B cell (primary cell): ENCODE measurements at regions not wholly inside any gene's neighbourhood (a gene's known extent, or its start where the extent isn't known, plus 50 kb on each side); places are given as distances from the start of the nearest gene placed in this dataset.

Source experiments
- ATAC-seq: fragments of 200-7000 bp; cut with Tn5 transposase; one replicate; pipeline ENCODE4 v1.10.0; 2021; ENCODE audit warnings: low read depth, mild to moderate bottlenecking, moderate number of reproducible peaks, moderate library complexity
- CTCF ChIA-PET: fragments of 350-600 bp; sonication (Branson Sonifier 250); formaldehyde crosslinking; loops from one replicate; lab custom pipeline; 2021; ENCODE audit warnings: antibody characterized with exemption, inconsistent platforms; lab: Charles Lee
- POLR2A ChIA-PET: fragments of 350-600 bp; sonication (Branson Sonifier 250); formaldehyde crosslinking; loops from one replicate; lab custom pipeline; 2021; ENCODE audit warnings: antibody characterized with exemption; lab: Charles Lee
- DNase-seq: peaks from one replicate; pipeline ENCODE4 v3.0.0; 2013
- H2AFZ ChIP-seq: 2 replicates; pipeline ENCODE4 v1.6.1; 2012; ENCODE audit warnings: mild to moderate bottlenecking, low read depth, low read length; ENCODE audit not compliant: insufficient read depth, poor library complexity, severe bottlenecking
- H3K27ac ChIP-seq, 2 donors: 1 replicate in 1 of 2; 2 replicates in 1 of 2; pipeline ENCODE4 v1.5.1; 2012 to 2013; ENCODE audit warnings: low read length in 2 of 2, mild to moderate bottlenecking in 2 of 2, moderate library complexity in 1 of 2
- H3K27me3 ChIP-seq, 4 experiments: fragments of 200-600 bp in 1 of 4; sonication (generic) in 1 of 4; replicated peaks in 1 of 4; 1 replicate in 2 of 4; 2 replicates in 2 of 4; pipeline versions ENCODE4 v1.6.1 to v1.7.0; 2013 to 2016; ENCODE audit warnings: low read length in 3 of 4, mild to moderate bottlenecking in 2 of 4, mixed read lengths in 1 of 4, moderate library complexity in 1 of 4; ENCODE audit not compliant: insufficient read depth in 4 of 4, control insufficient read depth in 3 of 4; ENCODE audit errors: control extremely low read depth in 1 of 4
- H3K36me3 ChIP-seq, 2 experiments: replicated peaks in 1 of 2; 1 replicate in 1 of 2; 2 replicates in 1 of 2; pipeline versions ENCODE4 v1.6.1 to v1.7.1; 2013; ENCODE audit warnings: low read length in 1 of 2; ENCODE audit not compliant: insufficient read depth in 2 of 2, control insufficient read depth in 1 of 2; ENCODE audit errors: control extremely low read depth in 1 of 2, extremely low read depth in 1 of 2
- H3K4me1 ChIP-seq, 2 donors: fragments of 200-600 bp in 1 of 2; sonication (generic) in 1 of 2; 1 replicate in 1 of 2; 2 replicates in 1 of 2; pipeline versions ENCODE4 v1.5.1 to v1.6.1; 2013 to 2017; ENCODE audit warnings: low read length in 2 of 2; ENCODE audit not compliant: control insufficient read depth in 2 of 2, insufficient read depth in 2 of 2
- H3K4me2 ChIP-seq: replicated peaks from 2 replicates; pipeline ENCODE3; 2012; ENCODE audit warnings: mild to moderate bottlenecking, low read depth, low read length; ENCODE audit not compliant: poor library complexity, severe bottlenecking
- H3K4me3 ChIP-seq, 5 experiments: fragments of 200-600 bp in 1 of 5; sonication (generic) in 1 of 5; 1 replicate in 3 of 5; 2 replicates in 2 of 5; pipeline versions ENCODE4 v1.5.1 to v1.7.0; 2011 to 2016; ENCODE audit warnings: low read length in 4 of 5, mild to moderate bottlenecking in 4 of 5, low read depth in 2 of 5, control low read depth in 1 of 5, moderate library complexity in 1 of 5; ENCODE audit not compliant: insufficient read depth in 1 of 5; ENCODE audit errors: control extremely low read depth in 1 of 5, extremely low read depth in 1 of 5
- H3K79me2 ChIP-seq: fragments of 200-600 bp; sonication (generic); one replicate; pipeline ENCODE4 v1.6.0; 2016; ENCODE audit warnings: low read length; ENCODE audit not compliant: control insufficient read depth, insufficient read depth
- H3K9ac ChIP-seq: fragments of 200-600 bp; sonication (generic); 2 replicates; pipeline ENCODE4 v1.6.1; 2017; ENCODE audit warnings: mild to moderate bottlenecking, low read length, moderate library complexity
- H3K9me3 ChIP-seq, 3 donors: one replicate each; pipeline versions ENCODE4 v1.6.1 to v1.7.1; 2013; ENCODE audit warnings: low read length in 2 of 3; ENCODE audit not compliant: control insufficient read depth in 2 of 3, insufficient read depth in 1 of 3; ENCODE audit errors: control extremely low read depth in 1 of 3
- H4K20me1 ChIP-seq: 2 replicates; pipeline ENCODE4 v1.6.0; 2012; ENCODE audit warnings: mild to moderate bottlenecking, low read length; ENCODE audit not compliant: insufficient read depth, control insufficient read depth, poor library complexity, severe bottlenecking
- H3K27ac Mint-ChIP-seq: one replicate; pipeline ENCODE4 v1.8.0; 2021; ENCODE audit warnings: mixed read lengths
- H3K27me3 Mint-ChIP-seq: one replicate; pipeline ENCODE4 v1.8.0; 2021; ENCODE audit warnings: mixed read lengths
- H3K4me1 Mint-ChIP-seq: one replicate; pipeline ENCODE4 v1.8.0; 2021; ENCODE audit warnings: mixed read lengths
- H3K4me3 Mint-ChIP-seq: one replicate; pipeline ENCODE4 v1.8.0; 2021; ENCODE audit warnings: mixed read lengths
- H3K9me3 Mint-ChIP-seq: one replicate; pipeline ENCODE4 v1.8.0; 2022; ENCODE audit warnings: mixed read lengths; ENCODE audit not compliant: insufficient read depth
- CTCF ChIP-seq: fragments of 200-600 bp; IDR thresholded peaks from one replicate; pipeline ENCODE4 v1.8.0; 2022; ENCODE audit warnings: antibody characterized with exemption, mild to moderate bottlenecking
- EZH2 ChIP-seq: IDR thresholded peaks from 2 replicates; pipeline ENCODE4 v1.6.1; 2012; ENCODE audit warnings: borderline replicate concordance, low read depth, mild to moderate bottlenecking, moderate library complexity, low read length; ENCODE audit not compliant: insufficient read depth, poor library complexity, severe bottlenecking
- WGBS: methylation state at CpG from one replicate; pipeline ENCODE4 v1.1.5; 2013; ENCODE audit warnings: missing lambda C conversion rate; ENCODE audit not compliant: insufficient coverage; 5-methylcytosine and 5-hydroxymethylcytosine counted together
- intact Hi-C: fragments of 100-400 bp; cut with micrococcal nuclease; formaldehyde crosslinking; loops from one replicate; pipeline ENCODE4 v1.10.0; 2022

GRCh38 chrX:22399437-22400192 is 126.9 kb downstream of the CBLL2 start:
- no CpG with 5 or more reads among the region's 4 CpGs for WGBS
- no peak overlapping the region for H3K27ac Mint-ChIP-seq

More at GRCh38 chrX:22399437-22400192, 126.9 kb downstream of the CBLL2 start:
- Histone ChIP-seq H3K27ac (no peak overlapping the region), H3K4me3 (no peak overlapping the region), H4K20me1 (no peaks in the 10 kb centered on the region), H3K4me2 (no peak overlapping the region), H3K9me3 (no peaks in the 10 kb centered on the region), H3K79me2 (no peaks in the 10 kb centered on the region), H2AFZ (no peak overlapping the region), H3K27me3 (no peaks in the 10 kb centered on the region), H3K4me1 (no peaks in the 10 kb centered on the region), H3K9ac (no peak overlapping the region), H3K36me3 (no peaks in the 10 kb centered on the region)
- Mint-ChIP-seq H3K4me3 (no peak overlapping the region), H3K27me3 (no peaks in the 10 kb centered on the region), H3K9me3 (no peaks in the 10 kb centered on the region), H3K4me1 (no peaks in the 10 kb centered on the region)
- POLR2A ChIA-PET, result no interaction called here
- CTCF ChIA-PET, result no interaction called here
- TF ChIP-seq EZH2 (no peak), CTCF (no peak)
- intact Hi-C loops, result no loop called here
- DNase-seq, result no peak
- no peak for ATAC-seq
